Cardiac muscle cell (in vitro differentiated cells and primary cell): ENCODE measurements at regions not wholly inside any gene's neighbourhood (a gene's known extent, or its start where the extent isn't known, plus 50 kb on each side); places are given as distances from the start of the nearest gene placed in this dataset.
"Not testable (repeated sequence)": the region's sequence is repeated elsewhere in the genome, so short reads cannot be mapped to it uniquely, and the experiment has no call there.

Source experiments
- DNase-seq, 2 donors: peaks; one replicate each; pipeline versions ENCODE4 v3.0.0 to v3.0.0-alpha.2; 2010 to 2017; ENCODE audit warnings: low read depth in 1 of 2, low spot score in 1 of 2
- H3K27ac ChIP-seq: fragments of 200-600 bp; sonication (generic); 2 replicates; pipeline ENCODE4 v1.5.1; 2016
- H3K27me3 ChIP-seq: fragments of 200-600 bp; sonication (generic); 2 replicates; pipeline ENCODE4 v1.6.0; 2016; ENCODE audit warnings: control low read depth
- H3K36me3 ChIP-seq: fragments of 200-600 bp; sonication (generic); 2 replicates; pipeline ENCODE4 v1.5.1; 2016; ENCODE audit warnings: control low read depth
- H3K4me1 ChIP-seq: fragments of 200-600 bp; sonication (generic); 2 replicates; pipeline ENCODE4 v1.8.1; 2017; ENCODE audit warnings: low read depth, mild to moderate bottlenecking, mixed run types
- H3K4me3 ChIP-seq: fragments of 200-600 bp; sonication (generic); 2 replicates; pipeline ENCODE4 v1.5.1; 2016; ENCODE audit warnings: mild to moderate bottlenecking
- H3K9me3 ChIP-seq: fragments of 200-600 bp; sonication (generic); 2 replicates; pipeline ENCODE4 v1.5.1; 2017; ENCODE audit warnings: low read depth, mild to moderate bottlenecking, control low read depth
- TF ChIP-seq, protein P1 (sequence below): IDR thresholded peaks from 2 replicates; pipeline ENCODE4 v1.5.1; 2012; ENCODE audit warnings: low read depth, mild to moderate bottlenecking, low read length

DNA sequence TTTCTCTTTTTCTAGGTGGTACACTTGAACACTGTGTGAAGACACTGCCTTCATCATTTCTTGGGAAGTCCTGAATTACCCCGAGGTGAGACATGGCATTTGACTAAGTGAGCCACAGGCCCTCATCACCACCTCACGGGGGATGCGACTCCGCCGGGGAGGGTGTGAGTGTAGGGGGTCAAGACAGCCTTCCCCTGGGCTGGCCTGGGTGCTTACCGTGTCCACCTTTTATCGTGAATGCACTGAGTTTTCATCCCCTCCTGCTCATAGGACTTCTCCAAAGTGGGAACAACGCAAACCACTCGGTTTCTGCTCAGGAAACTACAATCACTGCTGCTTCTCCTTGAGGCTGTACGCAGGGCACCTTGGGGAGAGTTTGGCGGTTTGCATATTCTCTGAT is 176.9 kb downstream of the SH2D4B start:
- DNase-seq, result no peak
- no peaks in the 10 kb centered on the region for H3K4me1 ChIP-seq
- no peak overlapping the region for H3K27ac ChIP-seq
- H3K27me3 ChIP-seq, result peaks cover 6% of the 10 kb centered on the region
- no peaks in the 10 kb centered on the region for H3K36me3 ChIP-seq
- TF ChIP-seq, protein P1, sequence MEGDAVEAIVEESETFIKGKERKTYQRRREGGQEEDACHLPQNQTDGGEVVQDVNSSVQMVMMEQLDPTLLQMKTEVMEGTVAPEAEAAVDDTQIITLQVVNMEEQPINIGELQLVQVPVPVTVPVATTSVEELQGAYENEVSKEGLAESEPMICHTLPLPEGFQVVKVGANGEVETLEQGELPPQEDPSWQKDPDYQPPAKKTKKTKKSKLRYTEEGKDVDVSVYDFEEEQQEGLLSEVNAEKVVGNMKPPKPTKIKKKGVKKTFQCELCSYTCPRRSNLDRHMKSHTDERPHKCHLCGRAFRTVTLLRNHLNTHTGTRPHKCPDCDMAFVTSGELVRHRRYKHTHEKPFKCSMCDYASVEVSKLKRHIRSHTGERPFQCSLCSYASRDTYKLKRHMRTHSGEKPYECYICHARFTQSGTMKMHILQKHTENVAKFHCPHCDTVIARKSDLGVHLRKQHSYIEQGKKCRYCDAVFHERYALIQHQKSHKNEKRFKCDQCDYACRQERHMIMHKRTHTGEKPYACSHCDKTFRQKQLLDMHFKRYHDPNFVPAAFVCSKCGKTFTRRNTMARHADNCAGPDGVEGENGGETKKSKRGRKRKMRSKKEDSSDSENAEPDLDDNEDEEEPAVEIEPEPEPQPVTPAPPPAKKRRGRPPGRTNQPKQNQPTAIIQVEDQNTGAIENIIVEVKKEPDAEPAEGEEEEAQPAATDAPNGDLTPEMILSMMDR, result no peak
- no peaks in the 10 kb centered on the region for H3K9me3 ChIP-seq
- no peak overlapping the region for H3K4me3 ChIP-seq

DNA sequence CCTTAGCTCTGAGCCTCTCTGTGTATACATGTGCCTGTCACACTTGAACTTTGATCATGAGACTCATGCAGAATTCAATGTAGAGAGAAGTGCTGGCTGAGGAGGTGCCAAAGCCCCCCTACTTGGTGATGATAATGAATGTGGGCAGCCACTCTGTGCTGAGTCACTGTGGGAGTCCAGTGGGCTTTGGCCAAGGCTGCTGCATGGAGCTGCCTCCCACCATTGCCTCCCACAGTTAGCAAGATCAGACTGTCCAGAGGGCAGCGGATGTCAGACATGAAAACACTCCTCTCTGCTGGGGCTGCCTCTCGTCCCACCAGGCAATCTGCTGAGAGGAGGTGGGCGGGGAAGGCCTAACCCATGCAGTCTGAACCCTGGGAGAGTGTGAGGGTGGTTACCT is 180.3 kb downstream of the SH2D4B start:
- TF ChIP-seq, protein P1, result no peak
- Histone ChIP-seq H3K4me3 (no peak overlapping the region), H3K27ac (no peak overlapping the region), H3K9me3 (no peaks in the 10 kb centered on the region), H3K36me3 (no peaks in the 10 kb centered on the region), H3K4me1 (no peaks in the 10 kb centered on the region), H3K27me3 (peaks cover 6% of the 10 kb centered on the region)
- DNase-seq, result no peak

DNA sequence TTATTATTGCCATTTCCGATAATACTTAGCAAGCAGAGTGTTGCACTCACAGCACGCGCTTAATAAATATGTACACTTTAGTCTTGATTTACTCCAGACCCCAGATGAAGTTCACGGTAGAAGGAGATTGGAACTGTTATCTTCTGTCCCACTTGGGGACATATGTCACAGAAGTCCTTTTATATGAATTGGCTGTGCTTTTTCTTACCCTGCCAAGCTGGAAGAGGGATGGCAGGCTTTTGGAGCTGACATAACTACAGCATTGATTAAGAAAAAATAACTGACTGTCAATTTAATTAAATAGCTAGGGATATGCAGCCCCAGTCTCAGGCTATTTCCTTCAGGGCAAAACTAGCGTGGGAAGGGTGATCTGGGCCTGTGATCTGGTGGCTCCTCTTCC is 182.2 kb downstream of the SH2D4B start:
- Histone ChIP-seq H3K9me3 (no peaks in the 10 kb centered on the region), H3K4me3 (no peak overlapping the region), H3K27ac (no peak overlapping the region), H3K36me3 (no peaks in the 10 kb centered on the region), H3K27me3 (peaks cover 1% of the 10 kb centered on the region), H3K4me1 (no peaks in the 10 kb centered on the region)
- DNase-seq, result no peak
- TF ChIP-seq, protein P1, result no peak

DNA sequence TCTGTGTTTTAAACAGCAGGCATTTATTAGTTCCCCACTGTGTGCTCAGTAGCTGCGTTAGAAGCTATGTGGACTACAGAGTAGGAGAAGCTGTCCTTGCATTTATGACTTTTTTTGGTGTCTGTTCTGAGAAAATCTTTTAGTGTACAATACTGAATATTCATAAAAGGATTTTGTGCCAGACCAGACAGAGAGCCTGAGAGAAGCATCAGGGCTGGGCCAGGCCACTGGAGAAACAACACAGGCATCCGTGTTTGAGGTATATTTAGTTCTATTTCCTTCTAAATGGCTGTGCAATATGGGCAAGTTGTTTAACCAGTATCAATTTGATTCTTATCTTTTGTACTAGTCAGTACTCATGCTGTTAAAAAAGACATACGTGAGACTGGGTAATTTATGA is 182.8 kb downstream of the SH2D4B start:
- no peaks in the 10 kb centered on the region for H3K27me3 ChIP-seq
- no peaks in the 10 kb centered on the region for H3K4me1 ChIP-seq
- H3K36me3 ChIP-seq, result no peaks in the 10 kb centered on the region
- H3K27ac ChIP-seq, result no peak overlapping the region
- H3K9me3 ChIP-seq, result no peaks in the 10 kb centered on the region
- TF ChIP-seq, protein P1, result no peak
- no peak for DNase-seq
- no peak overlapping the region for H3K4me3 ChIP-seq

DNA sequence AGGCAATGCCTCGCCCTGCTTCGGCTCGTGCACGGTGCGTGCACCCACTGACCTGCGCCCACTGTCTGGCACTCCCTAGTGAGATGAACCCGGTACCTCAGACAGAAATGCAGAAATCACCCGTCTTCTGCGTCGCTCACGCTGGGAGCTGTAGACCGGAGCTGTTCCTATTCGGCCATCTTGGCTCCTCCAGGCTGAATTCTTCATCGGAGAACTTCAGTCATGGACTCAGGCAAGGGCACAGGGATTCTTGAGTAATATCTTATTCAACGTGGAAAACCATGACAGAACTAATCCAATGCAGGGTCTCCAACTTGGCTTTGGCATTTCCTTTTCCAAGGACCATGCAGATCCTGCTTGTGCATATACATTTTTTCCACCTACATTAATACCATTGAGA is 190.7 kb downstream of the SH2D4B start:
- not testable (repeated sequence) for H3K4me1 ChIP-seq, H3K27me3 ChIP-seq, H3K9me3 ChIP-seq, DNase-seq, H3K4me3 ChIP-seq, H3K36me3 ChIP-seq, H3K27ac ChIP-seq

DNA sequence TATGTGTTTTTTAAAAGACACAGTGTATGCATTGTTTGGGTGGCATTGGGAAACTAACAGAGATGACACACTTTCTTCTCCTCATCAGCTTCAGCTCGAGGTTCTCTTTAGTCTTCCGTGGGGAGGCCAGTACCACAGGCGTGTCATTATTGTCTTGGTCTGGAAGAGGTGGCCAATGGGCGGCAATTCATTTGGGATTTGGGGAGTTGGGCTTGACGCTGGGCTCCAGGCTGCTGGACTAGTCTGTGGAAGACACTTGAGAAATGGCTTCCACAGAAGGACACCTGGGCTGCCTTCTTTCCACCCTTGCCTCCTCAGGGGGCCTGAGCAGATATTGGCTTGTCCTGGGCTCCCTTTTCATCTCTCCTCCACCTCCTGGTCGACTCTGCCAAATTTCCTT is 192.2 kb downstream of the SH2D4B start:
- no peaks in the 10 kb centered on the region for H3K9me3 ChIP-seq
- no peak overlapping the region for H3K27ac ChIP-seq
- no peaks in the 10 kb centered on the region for H3K4me1 ChIP-seq
- no peak for DNase-seq
- H3K36me3 ChIP-seq, result no peaks in the 10 kb centered on the region
- H3K27me3 ChIP-seq, result no peaks in the 10 kb centered on the region
- no peak overlapping the region for H3K4me3 ChIP-seq
- TF ChIP-seq, protein P1, result no peak
